ENCODE measurements at regions not wholly inside any gene's neighbourhood (a gene's known extent, or its start where the extent isn't known, plus 50 kb on each side); places are given as distances from the start of the nearest gene placed in this dataset.

- Histone ChIP-seq H3K79me1 (ENCODE audit: low read depth in 1 of 2, low read length in 2 of 2) (no peaks in the 10 kb centered on the region), H2BK5ac (ENCODE audit: low read depth, low read length, poor library complexity, severe bottlenecking) (no peak overlapping the region), H3K18ac (ENCODE audit: low read depth, low read length) (no peak overlapping the region), H2BK15ac (ENCODE audit: low read depth, low read length) (no peak overlapping the region), H3K9me1 (ENCODE audit: insufficient read depth, low read length) (no peaks in the 10 kb centered on the region), H2BK20ac (ENCODE audit: low read depth, low read length) (no peak overlapping the region), H2AK5ac (ENCODE audit: low read depth, low read length) (no peak overlapping the region), H3K36me3 (ENCODE audit: control insufficient read depth, insufficient read depth, low read length) (no peaks in the 10 kb centered on the region), H3K4ac (ENCODE audit: low read depth, low read length) (no peak overlapping the region), H2AK9ac (replicated peaks; ENCODE audit: low read depth, low read length, poor library complexity) (no peak overlapping the region), H3K56ac (ENCODE audit: extremely low read depth, insufficient read depth, low read length) (no peak overlapping the region), H3K4me2 (ENCODE audit: low read depth, low read length) (no peak overlapping the region), H2AFZ (replicated peaks; ENCODE audit: low read length, poor library complexity) (no peak overlapping the region), H4K5ac (ENCODE audit: low read depth, low read length) (no peak overlapping the region), H4K20me1 (ENCODE audit: insufficient read depth, low read length) (no peaks in the 10 kb centered on the region), H2BK120ac (ENCODE audit: low read depth, low read length) (no peak overlapping the region), H3K4me3 (ENCODE audit: insufficient read depth, low read depth, low read length) (no peak overlapping the region), H3K4me1 (ENCODE audit: control insufficient read depth, insufficient read depth, low read length) (no peaks in the 10 kb centered on the region), H3K14ac (replicated peaks; ENCODE audit: low read depth, low read length) (no peak overlapping the region), H3K9ac (ENCODE audit: low read depth, low read length) (no peak overlapping the region), H3K27ac (ENCODE audit: insufficient read depth, low read length) (no peak overlapping the region), H4K91ac (ENCODE audit: insufficient read depth, low read depth, low read length) (no peak overlapping the region), H3K23ac (ENCODE audit: low read depth, low read length) (no peak overlapping the region), H4K8ac (ENCODE audit: low read depth in 2 of 2, low read length in 2 of 2) (no peak overlapping the region), H3K9me3 (ENCODE audit: control insufficient read depth, insufficient read depth, low read length) (peaks cover 12% of the 10 kb centered on the region), H3K27me3 (ENCODE audit: control insufficient read depth, insufficient read depth, low read length) (no peaks in the 10 kb centered on the region)
- ATAC-seq (ENCODE audit: low read depth) (no peak), DNase-seq (no peak)
- POLR2A ChIA-PET (ENCODE audit: unreplicated experiment): no interaction called here
- no TSS peak for BruUV-seq (replicated peaks)
- in situ Hi-C loops (cut with MboI; ENCODE audit: low sequenced_read_pairs) (no loop called here), intact Hi-C loops (cut with micrococcal nuclease) (loop anchor here (5.0 kb wide), 1 partner anchor 49 kb away; no protein-coding TSS in a partner anchor), dilution Hi-C loops (cut with HindIII; ENCODE audit: low sequenced_read_pairs, unreplicated experiment) (no loop called here)
- WGBS, 2 experiments (ENCODE audit: extremely low coverage in 2 of 2, insufficient read length in 1 of 2): no CpG with 5 or more reads among the region's 4 CpGs
- CTCF ChIA-PET: no interaction called here
- TF ChIP-seq RCOR1 (IDR thresholded peaks at IDR 0.05; ENCODE audit: insufficient replicate concordance, low read length): no peak
- no peak for TF ChIP-seq FOS (IDR thresholded peaks at IDR 0.05; ENCODE audit: low read depth, low read length)
- TF ChIP-seq NFE2L2 (IDR thresholded peaks at IDR 0.05; ENCODE audit: low read depth, low read length): no peak
- TF ChIP-seq POLR2A (IDR thresholded peaks at IDR 0.05; ENCODE audit: low read depth, low read length): no peak
- TF ChIP-seq MAZ (IDR thresholded peaks at IDR 0.05; ENCODE audit: borderline replicate concordance, low read depth, low read length): no peak
- TF ChIP-seq, protein P1, sequence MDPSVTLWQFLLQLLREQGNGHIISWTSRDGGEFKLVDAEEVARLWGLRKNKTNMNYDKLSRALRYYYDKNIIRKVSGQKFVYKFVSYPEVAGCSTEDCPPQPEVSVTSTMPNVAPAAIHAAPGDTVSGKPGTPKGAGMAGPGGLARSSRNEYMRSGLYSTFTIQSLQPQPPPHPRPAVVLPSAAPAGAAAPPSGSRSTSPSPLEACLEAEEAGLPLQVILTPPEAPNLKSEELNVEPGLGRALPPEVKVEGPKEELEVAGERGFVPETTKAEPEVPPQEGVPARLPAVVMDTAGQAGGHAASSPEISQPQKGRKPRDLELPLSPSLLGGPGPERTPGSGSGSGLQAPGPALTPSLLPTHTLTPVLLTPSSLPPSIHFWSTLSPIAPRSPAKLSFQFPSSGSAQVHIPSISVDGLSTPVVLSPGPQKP (IDR thresholded peaks at IDR 0.05; ENCODE audit: borderline replicate concordance, low read depth, low read length): no peak
- TF ChIP-seq SMC3 (IDR thresholded peaks at IDR 0.05; ENCODE audit: low read depth, low read length): no peak
- TF ChIP-seq RFX5 (IDR thresholded peaks at IDR 0.05; ENCODE audit: low read depth, low read length): no peak
- TF ChIP-seq MAFK (IDR thresholded peaks at IDR 0.05; ENCODE audit: low read depth, low read length): no peak
- no peak for TF ChIP-seq CEBPB (IDR thresholded peaks at IDR 0.05; ENCODE audit: low read depth, low read length)
- TF ChIP-seq RAD21 (IDR thresholded peaks at IDR 0.05; ENCODE audit: low read length): no peak
- TF ChIP-seq CHD1 (IDR thresholded peaks at IDR 0.05; ENCODE audit: low read depth, low read length): no peak
- TF ChIP-seq BHLHE40 (IDR thresholded peaks at IDR 0.05; ENCODE audit: low read depth, low read length): no peak
- no peak for TF ChIP-seq MXI1 (IDR thresholded peaks at IDR 0.05; ENCODE audit: borderline replicate concordance, low read depth, low read length)
Observed at GRCh38 chr6:23591761-23592160, 534.3 kb upstream of the NRSN1 start.
